Putamen (tissue), 1 donor: ENCODE measurements at regions not wholly inside any gene's neighbourhood (a gene's known extent, or its start where the extent isn't known, plus 50 kb on each side); places are given as distances from the start of the nearest gene placed in this dataset.

Experiments used
- DNase-seq: peaks from one replicate; pipeline ENCODE4 v3.0.0-alpha.2; 2016; ENCODE audit warnings: low spot score

DNA sequence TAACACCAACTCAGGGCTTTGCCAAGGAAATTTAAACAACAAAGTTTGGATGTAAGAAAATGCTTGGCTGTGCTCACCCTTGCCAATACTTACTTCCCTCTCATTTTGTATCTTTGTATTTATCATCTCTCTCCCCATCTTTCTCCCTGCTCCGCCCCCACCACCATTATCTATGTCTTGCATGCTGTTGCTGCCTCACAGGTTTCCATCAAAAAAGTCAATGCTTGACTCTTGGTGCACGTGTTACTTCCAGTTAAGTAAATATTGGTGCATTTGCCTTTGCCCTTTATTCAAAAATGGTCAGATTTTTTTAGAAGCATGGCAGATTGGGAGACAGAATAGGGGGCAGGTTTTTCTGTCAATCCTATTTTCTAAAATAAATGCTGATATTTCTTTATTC is 626.0 kb downstream of the ACTR3B start:
- no peak for DNase-seq

- DNase-seq: no peak
Observed at GRCh38 chr7:153386556-153386955, 627.0 kb downstream of the ACTR3B start.

- DNase-seq: no peak
Observed at GRCh38 chr7:153388611-153389010, 629.1 kb downstream of the ACTR3B start.

DNA sequence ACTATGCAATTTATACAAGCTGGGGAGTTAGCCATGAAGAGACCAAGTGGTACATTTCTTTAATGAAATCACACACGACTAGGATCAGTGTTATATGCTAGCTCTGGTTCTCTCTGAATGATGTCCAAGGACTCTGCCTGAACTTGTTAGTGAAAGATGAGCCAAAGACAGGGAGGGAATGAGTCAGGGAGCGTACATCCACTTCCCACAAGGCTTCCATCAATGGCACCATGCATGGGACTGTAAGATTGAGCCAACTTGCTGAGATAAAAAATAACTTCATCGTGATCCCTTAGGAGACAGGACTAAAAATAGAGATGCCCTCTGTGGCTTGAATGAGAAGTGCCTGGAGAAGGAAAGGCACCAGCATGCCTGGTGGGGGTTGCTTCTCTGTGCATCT is 629.7 kb downstream of the ACTR3B start:
- no peak for DNase-seq

DNA sequence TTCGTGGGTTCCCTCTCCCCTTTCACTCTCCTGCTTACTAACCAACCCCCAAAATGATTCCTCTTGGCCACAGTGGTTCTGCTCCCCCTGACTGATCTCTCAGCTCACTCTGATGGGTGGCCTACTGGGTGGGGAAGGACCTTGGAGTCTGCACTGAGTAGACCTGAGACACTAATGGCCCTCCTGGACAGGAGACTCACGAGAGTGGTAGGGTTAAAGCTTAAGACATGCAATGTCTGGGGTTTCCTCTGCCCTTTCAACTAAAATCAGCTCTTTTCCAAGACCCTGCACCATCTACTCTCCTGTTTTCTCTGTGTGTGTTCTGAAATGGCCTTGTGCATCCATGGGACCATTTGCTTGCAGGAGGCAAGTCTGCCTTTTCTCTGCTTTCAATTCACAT is 631.4 kb downstream of the ACTR3B start:
- no peak for DNase-seq

DNA sequence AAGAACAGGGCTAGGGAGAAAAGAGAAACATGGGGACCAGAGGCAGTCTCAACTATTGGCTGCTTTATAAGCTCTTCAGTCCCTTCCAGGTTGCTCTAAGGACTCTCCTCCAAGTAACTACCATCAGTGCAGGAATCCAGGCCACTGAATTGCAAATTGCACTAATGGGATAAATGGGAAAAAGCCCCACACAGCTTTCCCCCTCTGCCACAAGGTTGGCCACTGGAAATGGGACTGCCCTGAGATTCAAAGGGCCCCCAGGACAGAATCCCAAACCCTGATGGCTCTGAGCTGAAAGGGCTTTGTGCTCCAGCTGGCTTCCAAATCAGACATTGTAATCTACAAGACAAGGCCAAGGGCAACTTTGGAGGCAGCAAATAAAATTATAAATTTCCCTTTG is 633.2 kb downstream of the ACTR3B start:
- DNase-seq: no peak

DNA sequence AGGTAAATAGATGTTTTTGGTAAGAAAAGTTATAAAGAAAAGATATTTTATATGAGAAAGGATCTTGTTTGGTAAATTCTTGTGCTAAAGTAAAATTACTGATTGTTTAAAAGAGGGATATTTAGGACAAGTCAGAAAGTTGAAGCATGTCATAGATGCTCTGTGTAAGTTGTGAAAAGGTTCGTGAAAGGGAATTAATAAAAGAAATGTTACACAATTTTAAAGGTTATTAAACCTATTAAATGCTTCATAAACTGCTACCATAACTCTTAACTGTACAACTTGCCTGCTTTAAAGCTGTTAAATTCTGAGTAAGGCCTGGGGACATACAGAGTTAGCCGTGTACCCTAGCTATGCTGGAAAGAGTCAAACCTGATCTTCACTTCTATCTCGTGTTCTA is 634.1 kb downstream of the ACTR3B start:
- DNase-seq: no peak

- DNase-seq: no peak
Observed at GRCh38 chr7:153396475-153396874, 636.9 kb downstream of the ACTR3B start.

DNA sequence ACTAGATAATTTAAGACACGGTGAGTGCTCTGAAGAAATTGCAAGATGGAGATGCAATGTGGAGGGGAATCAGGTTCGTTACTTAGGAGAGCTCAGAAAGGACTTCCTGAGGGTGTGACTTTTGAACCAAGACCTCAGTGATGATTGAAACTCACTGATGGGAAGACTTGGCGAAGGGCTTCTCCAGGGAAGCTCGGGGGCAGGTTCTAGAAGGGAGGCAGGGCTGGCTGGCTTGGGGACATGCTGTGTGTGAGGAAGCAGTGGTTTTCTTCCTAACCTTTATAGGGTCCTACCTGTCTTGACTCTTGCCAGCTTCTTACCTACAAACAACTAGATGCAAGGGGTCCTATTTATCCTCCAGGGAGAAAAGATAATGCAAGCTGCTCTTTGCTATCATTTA is 637.9 kb downstream of the ACTR3B start:
- DNase-seq: no peak

- no peak for DNase-seq
Observed at GRCh38 chr7:153397906-153398305, 638.4 kb downstream of the ACTR3B start.

GRCh38 chr7:153398370-153398769 is 638.8 kb downstream of the ACTR3B start:
- no peak for DNase-seq

- no peak for DNase-seq
Observed at GRCh38 chr7:153398789-153399553, 639.4 kb downstream of the ACTR3B start.

- no peak for DNase-seq
Observed at GRCh38 chr7:153399554-153399940, 640.0 kb downstream of the ACTR3B start.

DNA sequence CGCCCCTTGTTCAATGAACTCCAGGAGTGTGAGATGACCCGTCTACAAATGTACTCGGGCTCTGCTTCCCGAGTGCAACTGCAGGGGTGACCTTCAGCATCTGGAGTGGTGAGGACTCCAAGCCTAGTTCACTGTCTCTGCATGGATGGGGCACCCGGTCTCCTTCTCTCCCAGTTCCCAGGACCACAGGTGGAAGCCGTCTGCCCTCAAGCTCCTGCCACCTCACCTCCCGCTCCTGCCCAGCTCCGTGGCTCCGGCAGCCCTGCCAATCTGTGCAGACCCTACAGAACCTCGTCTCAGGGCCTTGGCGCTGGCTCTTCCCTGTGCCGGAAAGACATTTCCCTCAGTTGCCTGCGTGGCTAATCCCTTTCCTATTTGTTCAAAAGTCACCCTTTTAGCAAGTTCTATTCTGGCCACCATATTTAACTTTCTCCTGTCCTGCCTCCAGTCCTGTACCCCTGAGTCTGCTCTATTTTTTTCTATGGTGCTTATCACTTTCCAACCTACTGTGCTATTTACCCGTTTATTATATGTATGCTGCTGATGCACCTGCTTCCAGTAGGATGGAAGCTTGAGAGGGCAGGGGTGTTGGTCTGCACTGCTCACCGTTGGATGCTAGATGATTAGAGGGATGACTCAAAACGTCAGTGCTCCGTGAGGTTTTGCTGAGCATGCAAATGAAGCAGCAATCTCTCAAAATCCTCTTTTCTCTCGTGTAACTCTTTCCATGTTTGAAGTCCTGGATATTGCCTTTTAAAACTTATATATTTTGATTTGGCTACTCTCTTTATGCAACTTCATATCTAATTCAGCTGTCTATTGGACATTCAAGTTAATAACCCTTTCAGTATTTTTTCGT is 641.4 kb downstream of the ACTR3B start:
- no peak for DNase-seq

- DNase-seq: peak; percentile 41
Observed at GRCh38 chr7:153401795-153402720, 642.5 kb downstream of the ACTR3B start.

GRCh38 chr7:153402721-153403541 is 643.4 kb downstream of the ACTR3B start:
- no peak for DNase-seq

GRCh38 chr7:153404124-153404523 is 644.6 kb downstream of the ACTR3B start:
- DNase-seq: no peak

DNA sequence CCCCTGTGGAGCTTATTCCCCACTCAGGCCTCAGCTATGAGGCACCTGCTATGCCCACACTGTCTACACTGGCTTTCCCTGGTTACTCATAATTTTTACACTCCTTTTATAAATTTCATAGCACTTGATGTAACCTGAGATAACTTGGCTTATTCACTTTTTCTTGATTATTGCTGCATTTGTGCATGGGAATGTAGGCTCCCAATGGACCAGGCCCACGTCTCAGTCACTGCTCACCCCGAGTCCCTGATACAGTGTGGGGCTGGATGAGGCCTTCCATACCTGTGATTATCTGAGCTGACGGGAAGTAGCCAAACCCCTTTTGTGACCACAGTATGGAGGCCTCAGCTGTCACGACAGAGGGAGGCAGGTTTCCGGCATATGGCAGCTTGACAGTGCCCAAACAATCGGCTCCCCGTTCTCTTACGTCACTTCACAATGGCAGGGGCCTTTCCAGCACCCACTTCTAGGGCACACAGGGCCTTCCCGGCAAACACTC is 645.3 kb downstream of the ACTR3B start:
- no peak for DNase-seq

DNA sequence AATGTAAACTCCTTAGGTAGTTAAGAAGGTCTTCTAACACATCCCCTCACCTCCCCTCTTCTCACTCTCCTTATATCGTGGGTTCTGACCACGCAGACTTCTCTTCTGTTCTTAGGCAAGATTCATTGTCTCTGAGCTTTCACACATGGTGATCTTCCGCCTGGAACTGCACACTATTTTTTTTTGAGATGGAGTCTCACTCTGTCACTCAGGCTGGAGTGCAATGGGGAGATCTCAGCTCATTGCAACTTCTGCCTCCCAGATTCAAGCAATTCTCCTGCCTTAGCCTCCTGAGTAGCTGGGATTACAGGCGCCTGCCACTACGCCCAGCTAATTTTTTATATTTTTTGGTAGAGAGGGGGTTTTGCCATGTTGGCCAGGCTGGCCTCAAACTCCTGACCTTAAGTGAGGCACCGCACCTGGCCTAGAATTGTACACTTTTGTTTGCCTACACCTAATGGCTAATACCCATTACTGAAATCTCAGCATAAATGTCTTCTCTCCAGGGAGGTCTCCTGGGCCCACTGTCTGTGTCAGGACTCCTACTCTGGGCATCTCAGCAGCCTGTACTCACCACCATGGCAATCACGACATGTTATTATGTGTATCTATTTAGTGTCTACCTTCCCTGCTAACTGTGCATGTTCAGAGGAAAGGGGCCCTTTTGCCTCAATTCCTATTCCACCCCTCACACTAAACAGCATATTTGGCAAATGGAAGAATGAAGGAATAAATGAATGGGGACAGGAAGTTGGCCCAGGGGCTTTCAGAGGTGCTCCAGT is 646.3 kb upstream of the DPP6 start:
- no peak for DNase-seq

GRCh38 chr7:153406486-153406872 is 645.7 kb upstream of the DPP6 start:
- no peak for DNase-seq
